ENCODE measurements at regions not wholly inside any gene's neighbourhood (a gene's known extent, or its start where the extent isn't known, plus 50 kb on each side); places are given as distances from the start of the nearest gene placed in this dataset.

- peaks cover 0 to 7% (median 0%) of the 10 kb centered on the region in 3 donors for H3K36me3 Mint-ChIP-seq
- no peak overlapping the region for H3K27ac Mint-ChIP-seq
- no peak for DNase-seq
- peaks cover 6 to 35% (median 27%) of the 10 kb centered on the region in 6 donors for H3K9me3 Mint-ChIP-seq
- H3K4me3 Mint-ChIP-seq = no peak overlapping the region
- peaks cover 0 to 3% (median 2%) of the 10 kb centered on the region in 3 donors for H3K27me3 Mint-ChIP-seq (ENCODE audit: low read depth in 3 of 3)
- no peaks in the 10 kb centered on the region for H3K4me1 Mint-ChIP-seq
Measured at GRCh38 chr12:60349232-60349978, 753.6 kb downstream of the SLC16A7 start.

GRCh38 chr12:60387356-60387755, 791.5 kb downstream of the SLC16A7 start:
- Mint-ChIP-seq H3K4me3 (no peak overlapping the region), H3K27ac (no peak overlapping the region)

GRCh38 chr12:60391051-60391450, 795.2 kb downstream of the SLC16A7 start:
- H3K36me3 Mint-ChIP-seq = no peaks in the 10 kb centered on the region
- peaks cover 10 to 43% (median 15%) of the 10 kb centered on the region in 6 donors for H3K9me3 Mint-ChIP-seq
- H3K4me1 Mint-ChIP-seq = no peaks in the 10 kb centered on the region
- no peak for DNase-seq
- no peak overlapping the region for H3K4me3 Mint-ChIP-seq
- no peak overlapping the region for H3K27ac Mint-ChIP-seq
- no peaks in the 10 kb centered on the region for H3K27me3 Mint-ChIP-seq (ENCODE audit: low read depth in 3 of 3)

More at GRCh38 chr12:60387356-60387755, 791.5 kb downstream of the SLC16A7 start:
- Mint-ChIP-seq H3K27me3 (ENCODE audit: low read depth in 3 of 3) (no peaks in the 10 kb centered on the region), H3K9me3 (peaks cover 17 to 37% (median 23%) of the 10 kb centered on the region in 6 donors), H3K4me1 (no peaks in the 10 kb centered on the region), H3K36me3 (no peaks in the 10 kb centered on the region)
- no peak for DNase-seq

DNA sequence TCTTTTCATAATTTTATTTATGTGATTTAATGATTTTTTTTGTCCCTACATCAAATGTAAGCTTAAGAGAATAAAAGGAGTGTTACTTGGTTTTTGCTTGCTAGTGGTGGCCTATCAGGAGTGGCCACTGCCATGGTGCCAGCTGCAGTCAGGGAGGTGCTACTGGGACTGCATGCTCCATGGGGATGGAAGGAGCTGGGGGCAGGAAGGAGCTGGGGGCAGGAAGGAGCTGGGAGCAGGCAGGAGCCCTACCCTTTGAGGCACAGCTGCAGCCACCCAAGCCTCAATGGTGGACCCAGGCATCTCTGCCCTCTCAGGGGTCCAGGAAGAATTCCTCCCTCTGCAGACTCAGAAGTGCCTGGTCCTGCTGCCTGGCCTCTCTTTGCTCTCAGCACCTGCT, 796.0 kb downstream of the SLC16A7 start:
- Mint-ChIP-seq H3K36me3 (no peaks in the 10 kb centered on the region), H3K27ac (no peak overlapping the region), H3K4me1 (no peaks in the 10 kb centered on the region), H3K27me3 (ENCODE audit: low read depth in 3 of 3) (no peaks in the 10 kb centered on the region), H3K4me3 (no peak overlapping the region), H3K9me3 (peaks cover 10 to 41% (median 15%) of the 10 kb centered on the region in 6 donors)
- DNase-seq = no peak

- H3K9me3 Mint-ChIP-seq = peaks cover 11 to 44% (median 16%) of the 10 kb centered on the region in 6 donors
- H3K4me1 Mint-ChIP-seq = no peaks in the 10 kb centered on the region
- no peaks in the 10 kb centered on the region for H3K27me3 Mint-ChIP-seq (ENCODE audit: low read depth in 3 of 3)
- DNase-seq = no peak
- H3K36me3 Mint-ChIP-seq = no peaks in the 10 kb centered on the region
- H3K4me3 Mint-ChIP-seq = no peak overlapping the region
- H3K27ac Mint-ChIP-seq = no peak overlapping the region
Measured at GRCh38 chr12:60393093-60393492, 797.3 kb downstream of the SLC16A7 start.

GRCh38 chr12:60394665-60395064, 798.8 kb downstream of the SLC16A7 start:
- Mint-ChIP-seq H3K27ac (no peak overlapping the region), H3K4me3 (no peak overlapping the region), H3K36me3 (no peaks in the 10 kb centered on the region), H3K27me3 (ENCODE audit: low read depth in 3 of 3) (no peaks in the 10 kb centered on the region), H3K9me3 (peaks cover 9 to 44% (median 16%) of the 10 kb centered on the region in 6 donors), H3K4me1 (no peaks in the 10 kb centered on the region)
- no peak for DNase-seq

DNA sequence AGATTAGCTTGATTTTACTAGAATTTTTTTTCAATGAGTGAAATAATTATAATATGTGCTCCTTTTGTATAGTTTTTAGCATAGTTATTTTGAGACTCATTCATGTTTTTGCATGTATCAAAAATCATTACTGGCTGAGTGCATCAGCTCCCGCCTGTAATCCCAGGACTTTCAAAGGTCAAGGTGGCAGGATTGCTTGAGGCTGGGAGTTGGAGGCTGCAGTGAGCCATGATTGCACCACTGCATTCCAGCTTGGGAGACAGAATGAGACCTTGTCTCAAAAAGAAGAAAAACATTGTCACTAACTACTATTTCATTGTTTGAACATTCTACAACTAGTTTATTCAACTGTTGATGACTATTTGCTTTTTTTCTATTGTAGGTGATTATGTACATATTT, 802.7 kb downstream of the SLC16A7 start:
- H3K4me1 Mint-ChIP-seq = no peaks in the 10 kb centered on the region
- H3K27ac Mint-ChIP-seq = no peak overlapping the region
- H3K27me3 Mint-ChIP-seq (ENCODE audit: low read depth in 3 of 3) = no peaks in the 10 kb centered on the region
- no peaks in the 10 kb centered on the region for H3K36me3 Mint-ChIP-seq
- no peak for DNase-seq
- H3K4me3 Mint-ChIP-seq = no peak overlapping the region
- peaks cover 3 to 55% (median 22%) of the 10 kb centered on the region in 6 donors for H3K9me3 Mint-ChIP-seq

- H3K9me3 Mint-ChIP-seq = peaks cover 0 to 55% (median 20%) of the 10 kb centered on the region in 6 donors
- H3K27me3 Mint-ChIP-seq (ENCODE audit: low read depth in 3 of 3) = no peaks in the 10 kb centered on the region
- no peak for DNase-seq
- no peak overlapping the region for H3K27ac Mint-ChIP-seq
- no peaks in the 10 kb centered on the region for H3K36me3 Mint-ChIP-seq
- no peaks in the 10 kb centered on the region for H3K4me1 Mint-ChIP-seq
- no peak overlapping the region for H3K4me3 Mint-ChIP-seq
Measured at GRCh38 chr12:60399064-60399463, 803.2 kb downstream of the SLC16A7 start.

- Mint-ChIP-seq H3K27ac (no peak overlapping the region), H3K27me3 (ENCODE audit: low read depth in 3 of 3) (no peaks in the 10 kb centered on the region), H3K4me1 (no peaks in the 10 kb centered on the region), H3K4me3 (no peak overlapping the region), H3K9me3 (peaks cover 0 to 41% (median 22%) of the 10 kb centered on the region in 6 donors), H3K36me3 (no peaks in the 10 kb centered on the region)
- DNase-seq = no peak
Measured at GRCh38 chr12:60402996-60403395, 807.2 kb downstream of the SLC16A7 start.

DNA sequence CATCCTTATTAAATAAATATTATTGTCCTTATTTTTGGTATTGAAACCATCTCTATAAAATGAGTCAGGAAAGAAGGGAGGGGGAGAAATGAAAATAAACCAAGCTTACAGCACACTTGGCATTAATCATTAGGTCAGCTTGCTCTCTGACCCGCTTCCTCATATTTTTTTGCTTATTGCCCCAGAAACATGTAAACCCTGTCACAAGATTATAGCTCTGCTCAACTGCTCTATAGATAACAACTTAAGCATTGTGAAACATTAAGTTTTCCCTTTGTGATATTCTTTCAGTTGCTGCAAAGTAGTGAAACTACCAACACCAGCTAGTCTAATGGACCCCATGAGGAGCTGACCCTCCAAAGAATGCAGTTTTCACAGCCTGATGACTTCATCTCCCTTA, 819.5 kb downstream of the SLC16A7 start:
- Mint-ChIP-seq H3K36me3 (no peaks in the 10 kb centered on the region), H3K27me3 (ENCODE audit: low read depth in 3 of 3) (peaks cover 0 to 2% (median 0%) of the 10 kb centered on the region in 3 donors), H3K4me3 (no peak overlapping the region), H3K27ac (no peak overlapping the region), H3K4me1 (no peaks in the 10 kb centered on the region), H3K9me3 (peaks cover 7 to 47% (median 35%) of the 10 kb centered on the region in 6 donors)
- no peak for DNase-seq

GRCh38 chr12:60419986-60420385, 824.2 kb downstream of the SLC16A7 start:
- no peak overlapping the region for H3K27ac Mint-ChIP-seq
- H3K27me3 Mint-ChIP-seq (ENCODE audit: low read depth in 3 of 3) = peaks cover 0 to 3% (median 0%) of the 10 kb centered on the region in 3 donors
- H3K9me3 Mint-ChIP-seq = peaks cover 4 to 34% (median 28%) of the 10 kb centered on the region in 6 donors
- H3K4me3 Mint-ChIP-seq = no peak overlapping the region
- H3K36me3 Mint-ChIP-seq = no peaks in the 10 kb centered on the region
- DNase-seq = no peak
- H3K4me1 Mint-ChIP-seq = no peaks in the 10 kb centered on the region

DNA sequence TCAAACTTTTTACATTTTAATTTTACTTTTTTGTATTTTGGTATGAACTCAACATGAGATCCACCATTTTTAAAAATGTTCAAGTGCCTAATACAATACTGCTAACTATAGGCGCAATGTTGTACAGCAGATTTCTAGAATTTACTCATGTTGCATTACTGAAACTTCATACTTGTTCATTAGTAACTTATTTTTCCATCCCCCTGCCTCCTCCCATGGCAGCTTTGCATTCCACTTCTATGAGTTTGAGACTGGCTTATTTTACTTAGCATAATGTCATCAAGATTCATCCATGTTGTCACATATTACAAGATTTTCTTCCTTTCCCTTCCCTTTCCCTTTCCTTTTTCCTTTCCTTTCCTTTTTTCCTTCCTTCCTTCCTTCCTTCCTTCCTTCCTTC, 825.9 kb downstream of the SLC16A7 start:
- no peak for DNase-seq
- Mint-ChIP-seq H3K27ac (no peak overlapping the region), H3K4me1 (no peaks in the 10 kb centered on the region), H3K9me3 (peaks cover 4 to 26% (median 18%) of the 10 kb centered on the region in 6 donors), H3K4me3 (no peak overlapping the region), H3K36me3 (no peaks in the 10 kb centered on the region), H3K27me3 (ENCODE audit: low read depth in 3 of 3) (peaks cover 0 to 3% (median 0%) of the 10 kb centered on the region in 3 donors)

DNA sequence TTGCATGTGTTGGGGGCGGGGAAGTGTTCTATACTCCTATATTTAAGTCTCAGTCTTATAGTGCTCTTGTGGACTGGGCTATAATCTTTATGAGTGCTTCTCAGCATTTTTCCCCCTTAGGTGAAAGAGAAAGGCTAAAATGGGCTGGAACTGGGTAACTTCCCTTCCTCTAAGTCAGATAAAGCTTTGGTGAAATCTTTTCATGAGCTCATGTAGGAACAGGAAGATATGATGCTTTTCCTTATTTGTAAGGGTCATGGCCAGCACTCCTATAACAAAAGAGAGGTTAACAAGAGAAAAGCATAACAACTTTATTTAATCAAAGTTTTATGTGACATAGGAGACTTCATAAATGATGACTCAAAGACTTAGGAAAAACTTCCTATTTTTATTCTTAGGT, 841.5 kb downstream of the SLC16A7 start:
- Mint-ChIP-seq H3K4me3 (no peak overlapping the region), H3K9me3 (peaks cover 16 to 60% (median 34%) of the 10 kb centered on the region in 6 donors), H3K36me3 (peaks cover 0 to 7% (median 3%) of the 10 kb centered on the region in 3 donors), H3K4me1 (no peaks in the 10 kb centered on the region), H3K27me3 (ENCODE audit: low read depth in 3 of 3) (peaks cover 0 to 3% (median 1%) of the 10 kb centered on the region in 3 donors), H3K27ac (no peak overlapping the region)
- DNase-seq = no peak

DNA sequence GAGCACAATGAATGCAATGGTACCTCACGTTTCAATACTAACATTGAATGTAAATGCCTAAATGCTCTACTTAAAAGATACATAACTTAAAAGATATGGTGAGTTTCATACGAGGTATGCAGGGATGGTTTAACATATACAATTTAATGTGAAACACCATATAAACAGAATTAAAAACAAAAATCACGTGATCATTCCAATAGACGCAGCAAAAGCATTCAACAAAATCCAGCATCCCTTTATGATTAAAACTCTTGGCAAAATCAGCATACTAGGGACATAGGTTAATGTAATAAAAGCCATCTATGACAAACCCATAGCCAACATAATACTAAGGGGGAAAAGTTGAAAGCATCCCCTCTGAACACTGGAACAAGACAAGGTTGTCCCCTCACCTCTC, 845.7 kb downstream of the SLC16A7 start:
- Mint-ChIP-seq H3K9me3 (peaks cover 20 to 72% (median 37%) of the 10 kb centered on the region in 6 donors), H3K27me3 (ENCODE audit: low read depth in 3 of 3) (peaks cover 0 to 3% (median 0%) of the 10 kb centered on the region in 3 donors), H3K27ac (no peak overlapping the region), H3K36me3 (peaks cover 0 to 7% (median 3%) of the 10 kb centered on the region in 3 donors), H3K4me1 (no peaks in the 10 kb centered on the region), H3K4me3 (no peak overlapping the region)
- no peak for DNase-seq

GRCh38 chr12:60451457-60451856, 855.6 kb downstream of the SLC16A7 start:
- Mint-ChIP-seq H3K4me3 (no peak overlapping the region), H3K27me3 (ENCODE audit: low read depth in 3 of 3) (peaks cover 0 to 2% (median 1%) of the 10 kb centered on the region in 3 donors), H3K36me3 (no peaks in the 10 kb centered on the region), H3K4me1 (no peaks in the 10 kb centered on the region), H3K27ac (no peak overlapping the region), H3K9me3 (peaks cover 7 to 33% (median 18%) of the 10 kb centered on the region in 6 donors)
- DNase-seq = no peak

Data from immature natural killer cell (primary cell).